CD4-positive, alpha-beta memory T cell (primary cell): ENCODE measurements at regions not wholly inside any gene's neighbourhood (a gene's known extent, or its start where the extent isn't known, plus 50 kb on each side); places are given as distances from the start of the nearest gene placed in this dataset.
"Not testable (repeated sequence)": the region's sequence is repeated elsewhere in the genome, so short reads cannot be mapped to it uniquely, and the experiment has no call there.

ENCODE experiments used
- CTCF ChIA-PET: fragments of 350-600 bp; sonication (Branson Sonifier 250); formaldehyde crosslinking; loops from one replicate; lab custom pipeline; 2021; ENCODE audit warnings: inconsistent platforms; ENCODE audit not compliant: partially characterized antibody; lab: Charles Lee
- POLR2A ChIA-PET: fragments of 350-600 bp; sonication (Branson Sonifier 250); formaldehyde crosslinking; loops from one replicate; lab custom pipeline; 2021; ENCODE audit not compliant: partially characterized antibody; lab: Charles Lee
- DNase-seq, 5 donors: peaks; one replicate each; pipeline versions ENCODE4 v3.0.0 to v3.0.0-alpha.2; 2020 to 2022; ENCODE audit warnings: mixed read lengths in 1 of 5
- H3K27ac ChIP-seq: one replicate; pipeline ENCODE4 v1.7.0; 2013; ENCODE audit warnings: low read depth, low read length
- H3K27me3 ChIP-seq: 2 replicates; pipeline ENCODE4 v1.7.0; 2013; ENCODE audit warnings: mild to moderate bottlenecking, low read length, moderate library complexity; ENCODE audit not compliant: insufficient read depth
- H3K36me3 ChIP-seq: 2 replicates; pipeline ENCODE4 v1.7.0; 2013; ENCODE audit warnings: mild to moderate bottlenecking, low read length, moderate library complexity; ENCODE audit not compliant: insufficient read depth
- H3K4me1 ChIP-seq: 2 replicates; pipeline ENCODE4 v1.7.0; 2013; ENCODE audit warnings: mild to moderate bottlenecking, low read length, moderate library complexity; ENCODE audit not compliant: insufficient read depth
- H3K4me3 ChIP-seq, 2 donors: one replicate each; pipeline ENCODE4 v1.7.0; 2013; ENCODE audit warnings: low read length in 2 of 2, mild to moderate bottlenecking in 1 of 2
- H3K9me3 ChIP-seq, 2 donors: one replicate each; pipeline ENCODE4 v1.7.0; 2013; ENCODE audit warnings: low read length in 2 of 2, control low read depth in 1 of 2; ENCODE audit not compliant: control insufficient read depth in 1 of 2
- H3K27ac Mint-ChIP-seq, 7 donors: one replicate each; pipeline ENCODE4 v1.8.0; 2020 to 2021; ENCODE audit warnings: mixed read lengths in 7 of 7, mild to moderate bottlenecking in 6 of 7, inconsistent platforms in 3 of 7, moderate library complexity in 3 of 7
- H3K27me3 Mint-ChIP-seq, 2 donors: one replicate each; pipeline ENCODE4 v1.8.0; 2020 to 2021; ENCODE audit warnings: mixed read lengths in 2 of 2
- H3K36me3 Mint-ChIP-seq, 2 donors: one replicate each; pipeline ENCODE4 v1.8.0; 2020 to 2021; ENCODE audit warnings: mixed read lengths in 2 of 2, inconsistent platforms in 1 of 2, mild to moderate bottlenecking in 1 of 2
- H3K4me1 Mint-ChIP-seq, 4 donors: one replicate each; pipeline ENCODE4 v1.8.0; 2020 to 2021; ENCODE audit warnings: mixed read lengths in 4 of 4, mild to moderate bottlenecking in 1 of 4
- H3K4me3 Mint-ChIP-seq, 8 donors: one replicate each; pipeline ENCODE4 v1.8.0; 2020 to 2021; ENCODE audit warnings: mixed read lengths in 8 of 8, mild to moderate bottlenecking in 7 of 8, moderate library complexity in 6 of 8, inconsistent platforms in 3 of 8
- H3K9me3 Mint-ChIP-seq, 8 donors: one replicate each; pipeline ENCODE4 v1.8.0; 2020 to 2021; ENCODE audit warnings: mixed read lengths in 8 of 8, mild to moderate bottlenecking in 5 of 8, inconsistent platforms in 3 of 8, moderate library complexity in 1 of 8
- intact Hi-C: fragments of 100-400 bp; cut with micrococcal nuclease; formaldehyde crosslinking; loops from one replicate; pipeline ENCODE4 v1.15.1; 2023

GRCh38 chr9:135377431-135377830 is 102.2 kb upstream of the PPP1R26 start:
- no peak overlapping the region for H3K27ac Mint-ChIP-seq
- no peak for DNase-seq

GRCh38 chr9:135378751-135379150 is 100.8 kb upstream of the PPP1R26 start:
- POLR2A ChIA-PET, result no interaction called here
- CTCF ChIA-PET, result no interaction called here
- intact Hi-C loops, result no loop called here
- Mint-ChIP-seq H3K27ac (no peak overlapping the region), H3K4me3 (no peak overlapping the region), H3K9me3 (no peaks in the 10 kb centered on the region), H3K36me3 (no peaks in the 10 kb centered on the region), H3K4me1 (no peaks in the 10 kb centered on the region), H3K27me3 (peaks cover 2 to 9% of the 10 kb centered on the region in 2 donors)
- DNase-seq, result no peak
- no peaks in the 10 kb centered on the region for H3K4me1 ChIP-seq
- H3K36me3 ChIP-seq, result no peaks in the 10 kb centered on the region
- H3K27me3 ChIP-seq, result no peaks in the 10 kb centered on the region
- no peaks in the 10 kb centered on the region for H3K9me3 ChIP-seq
- H3K27ac ChIP-seq, result no peak overlapping the region
- no peak overlapping the region for H3K4me3 ChIP-seq

More at GRCh38 chr9:135377431-135377830, 102.2 kb upstream of the PPP1R26 start:
- no peaks in the 10 kb centered on the region for H3K36me3 ChIP-seq
- H3K27me3 ChIP-seq, result no peaks in the 10 kb centered on the region
- H3K27ac ChIP-seq, result no peak overlapping the region
- no peak overlapping the region for H3K4me3 Mint-ChIP-seq
- no peaks in the 10 kb centered on the region for H3K4me1 Mint-ChIP-seq
- H3K4me1 ChIP-seq, result no peaks in the 10 kb centered on the region
- POLR2A ChIA-PET, result no interaction called here
- peaks cover 2 to 9% of the 10 kb centered on the region in 2 donors for H3K27me3 Mint-ChIP-seq
- CTCF ChIA-PET, result no interaction called here
- H3K9me3 Mint-ChIP-seq, result no peaks in the 10 kb centered on the region
- H3K4me3 ChIP-seq, result no peak overlapping the region
- H3K36me3 Mint-ChIP-seq, result no peaks in the 10 kb centered on the region
- intact Hi-C loops, result no loop called here
- no peaks in the 10 kb centered on the region for H3K9me3 ChIP-seq

GRCh38 chr9:135379540-135380267 is 99.9 kb upstream of the PPP1R26 start:
- Mint-ChIP-seq H3K27ac (no peak overlapping the region), H3K4me1 (no peaks in the 10 kb centered on the region), H3K36me3 (no peaks in the 10 kb centered on the region), H3K27me3 (peaks cover 2 to 7% of the 10 kb centered on the region in 2 donors), H3K9me3 (no peaks in the 10 kb centered on the region), H3K4me3 (no peak overlapping the region)
- intact Hi-C loops, result no loop called here
- no peak overlapping the region for H3K4me3 ChIP-seq
- ChIA-PET POLR2A (no interaction called here), CTCF (no interaction called here)
- H3K36me3 ChIP-seq, result no peaks in the 10 kb centered on the region
- H3K27ac ChIP-seq, result no peak overlapping the region
- H3K4me1 ChIP-seq, result no peaks in the 10 kb centered on the region
- no peaks in the 10 kb centered on the region for H3K27me3 ChIP-seq
- no peaks in the 10 kb centered on the region for H3K9me3 ChIP-seq
- DNase-seq, result no peak

- no peaks in the 10 kb centered on the region for H3K4me1 Mint-ChIP-seq
- H3K9me3 ChIP-seq, result no peaks in the 10 kb centered on the region
- ChIA-PET CTCF (no interaction called here), POLR2A (no interaction called here)
- no peaks in the 10 kb centered on the region for H3K36me3 ChIP-seq
- H3K4me1 ChIP-seq, result no peaks in the 10 kb centered on the region
- no peak overlapping the region for H3K4me3 Mint-ChIP-seq
- no peaks in the 10 kb centered on the region for H3K27me3 ChIP-seq
- intact Hi-C loops, result no loop called here
- no peaks in the 10 kb centered on the region for H3K36me3 Mint-ChIP-seq
- H3K9me3 Mint-ChIP-seq, result no peaks in the 10 kb centered on the region
- H3K4me3 ChIP-seq, result no peak overlapping the region
- H3K27ac ChIP-seq, result no peak overlapping the region
- peaks cover 2 to 5% of the 10 kb centered on the region in 2 donors for H3K27me3 Mint-ChIP-seq
- DNase-seq, result no peak
- H3K27ac Mint-ChIP-seq, result no peak overlapping the region
These were observed 99.1 kb upstream of the PPP1R26 start for GRCh38 chr9:135380311-135380960.

- H3K4me3 ChIP-seq, result no peak overlapping the region
- intact Hi-C loops, result no loop called here
- Mint-ChIP-seq H3K27ac (no peak overlapping the region), H3K36me3 (no peaks in the 10 kb centered on the region), H3K9me3 (no peaks in the 10 kb centered on the region), H3K4me1 (no peaks in the 10 kb centered on the region), H3K27me3 (peaks cover 2 to 5% of the 10 kb centered on the region in 2 donors), H3K4me3 (no peak overlapping the region)
- H3K4me1 ChIP-seq, result no peaks in the 10 kb centered on the region
- H3K27me3 ChIP-seq, result no peaks in the 10 kb centered on the region
- H3K9me3 ChIP-seq, result no peaks in the 10 kb centered on the region
- no peaks in the 10 kb centered on the region for H3K36me3 ChIP-seq
- POLR2A ChIA-PET, result no interaction called here
- DNase-seq, result no peak
- no peak overlapping the region for H3K27ac ChIP-seq
- CTCF ChIA-PET, result no interaction called here
These were observed 97.7 kb upstream of the PPP1R26 start for GRCh38 chr9:135381762-135382310.

- no peaks in the 10 kb centered on the region for H3K4me1 Mint-ChIP-seq
- Histone ChIP-seq H3K4me3 (no peak overlapping the region), H3K27ac (no peak overlapping the region), H3K27me3 (no peaks in the 10 kb centered on the region), H3K36me3 (no peaks in the 10 kb centered on the region), H3K4me1 (no peaks in the 10 kb centered on the region), H3K9me3 (no peaks in the 10 kb centered on the region)
- H3K27ac Mint-ChIP-seq, result no peak overlapping the region
- no peak for DNase-seq
- no peaks in the 10 kb centered on the region for H3K36me3 Mint-ChIP-seq
- no peaks in the 10 kb centered on the region for H3K9me3 Mint-ChIP-seq
- intact Hi-C loops, result no loop called here
- ChIA-PET CTCF (no interaction called here), POLR2A (no interaction called here)
- peaks cover 2 to 5% of the 10 kb centered on the region in 2 donors for H3K27me3 Mint-ChIP-seq
- no peak overlapping the region for H3K4me3 Mint-ChIP-seq
These were observed 95.4 kb upstream of the PPP1R26 start for GRCh38 chr9:135384226-135384625.

GRCh38 chr9:135384815-135385405 is 94.7 kb upstream of the PPP1R26 start:
- H3K4me1 ChIP-seq, CTCF ChIA-PET, H3K27me3 Mint-ChIP-seq, H3K27ac ChIP-seq, H3K36me3 ChIP-seq, H3K9me3 Mint-ChIP-seq, H3K27me3 ChIP-seq, H3K4me3 ChIP-seq, H3K4me1 Mint-ChIP-seq, POLR2A ChIA-PET, H3K36me3 Mint-ChIP-seq, DNase-seq, H3K4me3 Mint-ChIP-seq, intact Hi-C loops, H3K9me3 ChIP-seq: not testable (repeated sequence)
- H3K27ac Mint-ChIP-seq, result peak overlapping the region in 1 of 7 donors; percentile 46
